GM18861 (cell line): ENCODE measurements at regions not wholly inside any gene's neighbourhood (a gene's known extent, or its start where the extent isn't known, plus 50 kb on each side); places are given as distances from the start of the nearest gene placed in this dataset.
"Not testable (repeated sequence)": the region's sequence is repeated elsewhere in the genome, so short reads cannot be mapped to it uniquely, and the experiment has no call there.

Experiments used
- ATAC-seq: cut with Tn5 transposase; IDR thresholded peaks from one replicate; pipeline ENCODE4 v1.9.1; 2021; ENCODE audit not compliant: unreplicated experiment

DNA sequence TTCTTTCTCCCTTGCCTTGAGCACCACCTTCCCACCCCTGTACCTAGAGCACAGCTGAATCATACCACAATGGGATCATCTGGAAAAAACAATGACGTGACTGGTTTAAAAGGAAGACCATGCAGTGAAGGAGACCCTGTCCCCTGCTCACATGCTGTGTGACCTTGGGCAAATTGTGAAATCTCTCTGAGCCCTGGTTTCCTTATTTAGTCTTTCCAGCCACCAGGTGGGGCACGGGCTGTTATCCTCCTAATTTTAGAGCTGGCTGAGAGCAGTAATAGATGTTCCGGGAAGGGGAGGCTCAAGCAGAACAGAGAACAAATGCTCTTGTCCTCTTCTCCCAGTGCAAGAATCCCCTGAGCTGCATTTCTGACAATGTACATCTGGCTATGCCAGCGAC is 198.3 kb downstream of the RPS24 start:
- ATAC-seq, result no peak

DNA sequence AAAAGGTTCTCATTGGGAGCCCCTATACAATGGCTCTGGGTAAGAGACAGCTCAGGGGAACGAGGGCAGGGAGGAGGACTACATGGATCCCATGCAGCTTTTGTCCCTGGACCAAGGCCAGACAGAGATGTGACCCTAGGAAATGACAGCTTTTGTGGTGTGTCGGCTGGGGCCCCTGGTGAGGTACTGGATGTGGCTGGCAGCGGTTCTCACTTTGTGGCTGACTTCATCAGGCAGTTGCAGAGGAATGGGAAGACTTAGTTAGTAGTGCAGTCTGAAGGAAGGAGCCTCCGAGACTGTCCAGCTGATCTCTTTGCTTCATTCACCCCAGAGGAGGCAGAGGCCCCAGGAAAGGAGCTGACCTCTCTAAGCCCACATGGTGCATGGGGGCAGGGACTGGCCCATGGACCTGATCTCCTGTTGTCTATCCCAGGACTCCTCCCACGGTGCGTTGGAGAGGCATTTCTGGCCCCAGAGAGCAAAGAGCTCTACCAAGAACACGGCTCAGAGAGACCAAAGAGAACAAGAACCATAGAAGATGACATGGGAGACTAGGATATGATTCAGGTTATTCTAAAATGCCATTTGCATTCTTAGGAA is 202.9 kb downstream of the RPS24 start:
- ATAC-seq, result no peak

DNA sequence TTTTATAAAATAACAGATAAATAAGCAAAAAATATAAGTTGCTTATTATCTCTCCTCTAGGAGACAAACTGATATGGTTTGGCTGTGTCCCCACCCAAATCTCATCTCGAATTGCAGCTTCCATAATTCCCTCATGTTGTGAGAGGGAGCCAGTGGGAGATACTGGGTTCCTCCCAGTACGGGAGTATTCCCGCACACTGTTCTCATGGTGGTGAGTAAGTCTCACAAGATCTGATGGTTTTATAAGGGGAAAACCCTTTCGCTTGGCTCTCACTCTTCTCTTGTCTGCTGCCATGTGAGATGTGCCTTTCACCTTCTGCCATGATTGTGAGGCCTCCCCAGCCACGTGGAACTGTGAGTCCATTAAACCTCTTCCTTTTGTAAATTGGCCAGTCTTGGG is 204.3 kb downstream of the RPS24 start:
- not testable (repeated sequence) for ATAC-seq

DNA sequence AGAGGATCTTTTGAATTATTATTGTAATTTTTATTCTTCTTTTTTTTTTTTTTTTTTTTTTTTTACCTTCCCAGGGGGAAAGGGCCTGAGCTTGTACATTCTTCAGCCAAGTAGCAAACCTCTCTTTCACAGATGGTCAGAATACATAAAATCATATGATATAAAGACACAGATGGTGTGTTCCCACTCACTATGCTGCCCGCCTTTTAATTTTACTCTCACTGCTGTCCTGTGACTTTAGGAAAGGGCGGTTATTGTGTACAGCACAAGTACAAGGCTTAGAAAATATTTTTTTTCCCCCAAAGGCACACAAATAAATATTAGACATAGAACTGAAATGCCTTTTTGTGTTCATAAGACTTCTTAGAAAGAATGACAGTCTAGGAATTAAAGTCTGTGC is 213.6 kb downstream of the RPS24 start:
- ATAC-seq, result no peak

DNA sequence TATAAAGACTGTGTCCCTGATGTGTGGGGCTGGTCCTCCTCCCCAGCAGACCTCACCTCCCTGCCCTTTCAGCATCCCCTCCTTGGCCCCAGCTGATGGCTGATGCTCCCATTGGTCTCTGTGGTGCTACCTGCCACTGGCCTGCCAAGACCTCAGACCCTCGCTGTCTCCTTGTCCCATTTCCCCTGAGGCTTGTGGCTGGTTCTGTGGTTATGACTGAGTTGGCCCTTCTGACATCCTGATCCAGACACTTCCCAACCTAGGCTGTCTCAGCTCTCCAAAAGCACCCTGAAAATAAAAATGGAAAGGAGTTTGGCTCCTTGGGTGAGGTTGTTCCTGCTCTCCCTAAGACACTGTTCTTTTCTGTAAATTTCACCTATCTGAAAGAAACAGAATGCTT is 214.2 kb downstream of the RPS24 start:
- no peak for ATAC-seq

DNA sequence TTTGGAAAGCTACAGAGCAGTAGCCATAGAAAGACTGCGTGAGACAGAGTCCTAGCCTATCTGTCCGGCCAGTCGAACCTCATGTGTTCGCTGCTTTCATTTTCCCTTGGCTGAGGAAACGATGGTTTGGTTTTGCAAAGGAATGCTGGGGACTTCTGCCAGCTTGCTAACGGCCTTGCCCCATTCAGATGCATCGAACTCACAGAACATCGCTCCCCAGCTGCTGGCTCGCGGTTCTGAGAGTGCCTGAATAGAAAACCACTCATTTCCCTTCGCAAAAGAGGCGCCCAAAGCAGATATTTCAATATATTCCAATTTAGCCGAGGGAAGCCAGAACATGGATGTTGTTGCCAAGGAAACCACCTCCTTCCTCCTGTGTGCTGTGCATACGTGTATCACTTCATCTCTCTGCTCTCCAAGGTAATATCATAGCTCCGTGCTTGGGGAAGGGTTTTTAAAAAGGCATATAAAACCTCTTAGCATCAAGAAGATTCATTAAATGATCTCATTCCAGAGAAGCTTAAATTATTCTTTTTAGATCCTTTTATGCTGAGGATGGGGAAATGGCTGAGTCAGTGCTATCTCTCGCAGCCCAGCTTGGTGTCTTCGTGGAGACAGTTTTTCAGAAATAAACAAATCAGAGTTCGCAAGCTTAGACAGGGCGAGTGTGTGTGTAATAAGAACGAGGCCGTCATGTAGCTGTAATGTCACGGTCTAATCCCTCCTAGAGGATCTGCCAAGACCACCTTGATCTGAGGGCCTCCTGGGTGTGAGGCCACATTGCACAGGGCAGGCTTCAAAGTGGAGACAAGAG is 215.2 kb downstream of the RPS24 start:
- no peak for ATAC-seq

DNA sequence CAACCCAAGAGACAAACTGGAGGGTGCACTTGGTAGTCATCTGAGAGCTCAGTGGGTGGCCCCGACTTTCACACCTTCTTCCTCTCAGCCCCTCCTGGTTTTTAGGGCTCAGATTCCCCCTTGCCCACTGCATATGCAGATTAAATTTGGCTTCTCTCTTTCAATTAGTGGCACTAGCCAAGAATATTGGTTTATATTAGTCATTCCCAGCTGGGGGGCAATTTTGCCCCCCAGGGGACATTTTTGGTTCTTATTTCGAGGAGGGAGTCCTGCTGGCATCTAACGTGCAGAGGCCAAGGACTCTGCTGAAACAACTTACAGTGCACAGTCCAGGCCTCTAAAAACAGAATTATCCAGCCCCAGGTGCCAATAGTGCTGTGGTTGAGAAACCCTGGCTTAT is 216.0 kb downstream of the RPS24 start:
- ATAC-seq, result no peak

DNA sequence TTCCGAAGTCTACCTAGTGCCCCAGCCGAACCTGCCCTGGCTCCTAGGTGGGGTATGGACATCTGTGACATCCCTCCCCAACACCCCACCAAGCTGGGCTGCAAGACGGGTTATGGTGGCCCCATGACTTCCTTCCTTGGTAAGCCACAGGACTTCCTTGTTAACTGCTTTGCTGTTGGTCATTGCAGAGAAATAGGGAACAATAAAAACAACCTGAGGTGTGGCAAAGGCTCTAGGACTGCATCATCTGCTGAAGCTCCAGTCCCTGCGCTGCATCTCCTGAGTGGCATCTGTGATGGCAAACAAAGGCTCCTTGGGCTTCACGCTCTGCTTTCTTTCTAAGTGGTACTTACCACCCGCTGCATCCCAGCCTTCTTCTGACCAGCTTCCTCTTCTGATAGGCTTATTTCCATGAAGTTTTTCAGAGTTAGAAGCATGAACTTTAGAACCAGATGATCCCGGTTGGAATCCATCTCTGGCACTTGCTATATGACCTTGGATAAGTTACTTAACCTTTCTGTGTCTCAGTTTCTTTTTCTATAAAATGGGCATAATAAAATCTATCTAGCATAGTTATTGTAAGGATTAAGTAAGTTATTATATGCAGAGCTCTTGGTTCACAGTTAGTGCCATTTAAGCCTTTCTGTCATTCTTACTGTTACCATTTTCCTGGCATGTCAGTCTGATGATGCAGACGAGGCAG is 216.8 kb downstream of the RPS24 start:
- no peak for ATAC-seq

DNA sequence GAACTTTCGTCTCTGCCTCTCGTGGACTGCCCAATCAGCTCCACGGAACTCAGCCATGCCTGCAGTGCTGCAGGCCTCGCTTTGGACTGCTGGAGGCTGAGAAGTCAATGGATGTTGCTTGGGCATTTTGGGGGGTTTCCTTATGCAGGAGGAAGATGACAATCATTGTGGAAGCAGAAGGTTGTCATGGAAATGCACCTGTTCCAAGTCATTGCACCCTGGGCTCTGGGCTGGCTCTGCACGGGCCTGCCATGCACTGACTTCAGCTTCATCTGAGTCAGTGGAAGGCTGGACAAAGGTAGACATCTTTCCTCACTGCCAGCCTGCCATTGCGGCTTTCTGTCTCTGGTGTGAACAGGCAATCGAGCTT is 217.3 kb downstream of the RPS24 start:
- no peak for ATAC-seq

DNA sequence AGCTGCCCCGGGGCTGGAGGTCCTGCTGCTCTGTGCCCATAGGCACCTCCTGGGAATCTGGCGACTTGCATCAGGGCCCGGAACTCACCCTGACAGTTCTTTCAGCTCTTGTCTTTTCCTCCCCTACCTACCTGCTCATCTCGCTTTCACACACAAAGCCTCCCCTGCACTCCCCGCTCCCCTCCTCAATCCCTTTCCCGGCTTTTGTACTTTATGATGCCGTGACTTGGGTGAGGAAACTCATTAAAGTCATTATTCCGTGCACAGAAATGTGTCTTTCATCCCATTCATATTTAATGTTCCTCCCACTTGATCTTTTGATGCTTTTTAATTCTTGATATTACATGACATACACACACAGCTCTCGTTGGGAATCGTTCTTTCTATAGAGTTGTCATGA is 218.6 kb downstream of the RPS24 start:
- ATAC-seq, result no peak

DNA sequence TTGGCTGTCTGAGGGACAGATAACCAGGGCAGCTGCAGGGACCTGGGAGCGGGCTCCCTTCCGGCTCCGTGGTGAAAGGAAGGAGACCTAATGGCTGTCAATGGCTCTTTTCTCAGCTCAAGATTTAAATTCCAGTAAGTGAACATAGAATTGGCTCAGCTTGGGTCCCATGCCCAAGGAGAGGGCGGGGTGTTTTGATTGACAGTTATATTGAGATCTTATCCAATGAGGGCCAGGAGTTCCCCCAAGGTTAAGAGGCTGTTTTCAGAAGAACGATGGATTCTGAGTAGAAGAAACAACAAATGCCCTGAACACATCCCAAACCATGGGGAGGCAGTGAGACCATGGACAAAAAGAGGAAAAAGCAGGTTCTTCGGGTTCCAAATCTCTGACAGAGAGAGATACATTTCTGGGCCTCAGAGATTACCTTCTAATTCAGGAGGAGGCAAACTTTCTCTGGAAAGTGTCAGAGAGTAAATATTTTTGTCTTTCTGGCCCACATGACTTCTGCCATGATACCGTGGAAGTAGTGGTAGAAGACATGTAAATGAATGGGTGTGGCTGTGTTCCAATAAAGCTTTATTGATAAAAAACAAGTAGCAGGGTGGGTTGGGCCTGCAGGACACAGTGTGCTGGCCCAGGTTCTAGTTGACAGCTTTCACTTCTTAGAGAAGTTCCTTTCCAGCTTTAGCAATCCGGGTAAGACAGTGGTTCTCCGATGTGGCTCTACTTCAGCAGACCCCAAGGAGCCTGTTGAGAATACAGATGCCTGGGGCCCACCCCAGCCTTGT is 219.6 kb downstream of the RPS24 start:
- ATAC-seq, result no peak

DNA sequence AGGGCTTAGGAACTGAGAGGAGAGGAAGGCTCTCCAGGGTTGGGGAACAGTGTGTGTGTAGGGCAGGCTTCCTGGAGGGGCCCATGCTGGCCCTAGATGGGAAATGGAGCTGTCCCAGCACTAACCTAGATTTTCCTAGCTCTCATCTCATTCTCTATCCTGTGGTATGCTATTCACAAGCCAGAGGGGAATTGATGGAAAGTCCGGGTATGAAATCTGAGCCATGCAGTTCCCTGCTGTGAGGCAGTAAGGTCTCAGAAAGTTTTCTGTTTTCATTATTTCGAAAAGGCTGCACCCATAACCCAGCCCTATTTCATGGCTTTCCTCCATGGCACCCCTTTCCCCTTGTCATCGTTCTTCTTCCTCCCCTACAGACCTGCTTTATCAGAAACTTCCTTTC is 220.3 kb downstream of the RPS24 start:
- no peak for ATAC-seq

DNA sequence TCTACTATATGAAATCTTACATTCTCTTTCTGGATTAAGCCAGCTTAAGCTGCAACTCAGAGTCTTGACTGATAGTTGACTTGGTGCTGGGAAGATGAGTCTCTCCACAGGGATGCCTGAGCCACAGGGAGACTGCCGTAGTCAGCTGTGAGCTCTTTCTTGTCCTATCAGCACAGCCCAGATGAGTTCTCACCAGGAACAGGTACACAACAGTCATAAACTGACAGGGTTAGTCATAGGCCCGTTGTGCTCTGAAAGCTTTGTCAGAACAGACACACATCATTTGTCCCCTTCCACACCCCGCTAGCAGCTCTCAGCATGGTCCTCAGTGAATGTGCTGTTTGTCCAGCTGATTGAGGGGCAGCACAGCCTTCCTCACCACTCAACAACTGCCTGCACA is 221.6 kb downstream of the RPS24 start:
- no peak for ATAC-seq

DNA sequence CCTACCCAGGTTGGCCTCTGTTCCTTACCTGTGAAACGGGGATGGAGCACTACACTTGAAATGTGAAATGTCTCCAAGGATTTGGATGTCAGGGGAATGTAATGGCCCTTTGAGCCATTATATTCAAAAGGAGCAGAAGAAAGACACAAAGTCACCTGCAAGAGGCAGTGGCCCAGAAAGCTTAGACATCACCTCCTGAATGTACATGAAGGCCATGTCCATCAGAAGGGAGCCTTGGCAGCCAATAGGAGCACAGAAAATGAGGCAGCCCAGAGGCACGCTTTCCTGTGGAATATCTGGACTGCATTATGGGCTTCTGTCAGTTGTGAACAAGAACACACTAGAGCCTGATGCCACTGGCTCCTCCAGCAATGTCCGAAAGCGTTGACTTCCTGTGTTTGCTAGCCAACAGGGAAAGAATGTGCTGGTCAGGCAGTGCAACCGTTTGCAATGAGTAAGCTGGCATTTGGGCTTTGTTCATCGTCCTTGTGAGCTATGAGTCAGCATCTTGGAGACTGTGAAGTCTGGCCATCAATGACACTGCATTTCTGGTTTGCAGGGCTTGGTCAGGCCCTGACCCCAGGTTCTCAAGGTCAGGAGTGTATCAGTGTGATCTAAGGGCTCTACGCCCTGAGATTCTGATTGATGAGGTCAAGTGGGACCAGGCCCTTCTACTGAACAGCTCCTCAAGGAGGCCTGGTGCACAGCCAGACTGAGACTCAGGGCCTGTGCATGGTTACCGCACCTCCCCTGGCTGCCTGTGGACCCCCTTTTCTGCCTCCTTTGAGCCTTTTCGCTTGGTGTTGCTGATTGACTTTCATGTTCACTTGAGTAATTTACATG is 222.4 kb downstream of the RPS24 start:
- ATAC-seq, result no peak

DNA sequence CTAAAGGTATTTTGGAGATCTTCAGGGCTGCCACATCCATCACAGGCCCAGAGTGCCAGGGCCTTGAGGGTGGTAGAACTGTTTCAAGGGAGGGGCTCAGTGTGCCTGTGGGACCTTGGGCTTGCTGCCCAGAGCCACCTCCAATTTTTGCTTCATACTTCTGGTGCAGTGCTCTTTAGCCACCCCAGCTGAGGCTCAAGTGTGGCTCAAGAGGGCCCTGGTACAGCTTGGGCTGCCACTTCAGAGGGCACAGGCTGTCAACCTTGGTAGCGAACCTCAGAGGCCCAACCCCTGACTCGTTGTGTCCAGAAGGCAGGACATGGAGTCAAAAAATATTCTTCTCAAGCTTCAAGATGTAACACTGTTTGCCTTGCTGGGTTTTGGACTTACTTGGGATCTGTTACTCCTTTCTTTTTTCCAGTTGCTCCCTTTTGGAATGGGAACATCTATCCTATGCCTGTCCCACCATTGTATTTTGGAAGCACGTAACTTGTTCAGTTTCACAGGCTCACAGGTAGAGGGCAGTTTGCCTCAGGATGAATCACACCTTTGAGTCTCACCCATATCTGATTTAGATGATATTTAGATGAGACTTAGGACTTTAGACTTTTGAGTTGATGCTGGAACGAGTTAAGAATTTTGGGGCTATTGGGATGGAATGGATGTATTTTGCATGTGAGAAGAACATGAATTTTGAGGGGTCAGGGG is 224.8 kb downstream of the RPS24 start:
- ATAC-seq, result no peak

DNA sequence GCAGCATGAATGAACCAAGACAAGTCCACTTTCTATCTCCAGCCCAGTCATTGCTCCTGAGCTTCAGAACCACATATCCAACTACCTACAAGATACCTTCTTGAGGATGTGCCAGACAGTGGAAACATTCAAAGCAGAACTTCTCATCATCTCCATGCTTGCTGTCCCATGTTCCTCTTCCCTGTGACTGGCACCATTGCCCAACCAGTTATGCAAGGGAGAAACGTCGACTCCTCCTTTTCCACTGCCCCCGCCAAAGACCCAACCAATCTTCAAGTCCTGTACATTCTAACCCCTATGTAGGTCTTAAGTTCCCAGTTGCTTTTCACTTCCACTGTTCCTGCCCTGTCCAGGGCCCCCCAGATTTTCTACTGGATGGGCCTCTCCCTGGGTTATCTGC is 225.7 kb downstream of the RPS24 start:
- ATAC-seq, result no peak

DNA sequence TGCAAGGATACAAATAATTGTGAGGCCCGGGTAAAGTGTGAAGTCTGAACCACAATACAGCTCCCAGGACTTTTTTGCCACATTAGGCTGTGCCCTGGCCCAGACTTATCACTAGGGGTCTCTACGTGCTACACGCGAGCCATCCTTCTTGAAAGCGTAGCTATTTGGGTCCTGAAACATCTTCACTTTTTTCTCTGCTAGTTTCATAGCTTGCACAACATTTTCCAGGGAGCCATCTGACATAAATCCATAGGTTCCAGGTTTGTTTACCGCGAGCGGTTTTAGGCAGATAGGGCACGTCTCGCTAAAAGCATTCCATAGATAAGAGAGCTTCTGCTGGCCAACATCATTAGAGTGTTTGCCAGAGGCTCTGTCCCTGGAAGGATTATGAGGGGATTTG is 226.5 kb downstream of the RPS24 start:
- no peak for ATAC-seq

DNA sequence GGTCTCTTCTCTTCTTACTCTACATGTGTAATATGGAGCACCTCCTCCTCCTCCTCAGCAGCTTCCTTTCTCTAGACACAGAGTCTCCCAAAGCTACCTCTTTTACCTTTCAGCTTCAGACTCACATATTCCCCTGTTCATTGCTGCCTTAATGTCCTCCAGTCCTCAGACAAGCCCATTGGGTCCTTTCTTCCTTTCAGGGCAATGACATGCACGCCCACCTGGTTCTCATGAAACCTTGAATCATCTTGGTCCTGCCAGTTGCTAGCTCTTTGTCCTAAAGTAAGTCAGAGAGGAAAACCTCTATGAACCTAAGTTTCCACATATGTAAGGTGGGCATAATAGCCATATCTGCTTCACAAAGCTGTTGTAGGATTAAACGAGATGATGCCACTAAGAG is 227.0 kb downstream of the RPS24 start:
- ATAC-seq, result no peak

DNA sequence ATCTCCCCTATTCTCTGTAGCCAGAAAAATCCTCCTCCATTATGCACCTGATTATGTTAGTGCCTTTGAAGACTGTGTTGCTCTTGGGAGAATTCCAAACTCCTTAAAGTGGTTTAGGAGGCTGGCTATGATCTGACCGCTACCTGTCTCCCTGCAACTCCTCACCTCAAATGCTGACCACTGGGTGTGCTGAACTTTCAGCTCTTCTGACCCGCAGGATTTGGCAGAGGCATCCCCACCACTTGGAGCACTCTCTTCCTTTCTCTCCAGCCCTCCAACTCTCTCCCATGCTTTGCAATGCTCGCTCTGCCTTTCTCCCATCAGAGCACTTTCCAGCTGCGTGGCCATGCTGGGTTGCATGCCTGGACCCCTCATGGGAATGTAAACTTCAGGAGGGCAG is 227.6 kb downstream of the RPS24 start:
- no peak for ATAC-seq

DNA sequence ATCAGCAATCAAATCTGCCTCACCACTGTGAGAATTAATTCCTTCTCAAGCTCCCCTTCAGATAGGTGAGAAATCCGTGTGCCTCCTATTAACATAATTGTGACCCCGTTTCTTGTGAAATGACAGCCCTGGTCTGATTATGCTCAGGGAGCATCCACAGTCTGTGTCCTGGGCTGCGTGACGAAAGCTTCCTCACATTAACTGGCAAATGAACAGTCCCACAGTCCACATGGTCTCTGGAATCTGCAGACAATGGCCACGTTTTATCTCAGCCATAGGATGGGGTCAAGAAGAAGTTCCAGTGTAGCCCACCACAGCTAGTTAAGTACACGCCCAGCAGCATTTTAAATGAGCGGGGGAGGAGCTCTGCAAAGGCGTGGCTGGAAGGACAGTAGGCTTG is 229.2 kb downstream of the RPS24 start:
- ATAC-seq, result no peak
